ENCODE measurements at regions not wholly inside any gene's neighbourhood (a gene's known extent, or its start where the extent isn't known, plus 50 kb on each side); places are given as distances from the start of the nearest gene placed in this dataset.

- no peak overlapping the region for H3K4me3 ChIP-seq (ENCODE audit: low read depth, low read length)
- TF ChIP-seq, protein P1, sequence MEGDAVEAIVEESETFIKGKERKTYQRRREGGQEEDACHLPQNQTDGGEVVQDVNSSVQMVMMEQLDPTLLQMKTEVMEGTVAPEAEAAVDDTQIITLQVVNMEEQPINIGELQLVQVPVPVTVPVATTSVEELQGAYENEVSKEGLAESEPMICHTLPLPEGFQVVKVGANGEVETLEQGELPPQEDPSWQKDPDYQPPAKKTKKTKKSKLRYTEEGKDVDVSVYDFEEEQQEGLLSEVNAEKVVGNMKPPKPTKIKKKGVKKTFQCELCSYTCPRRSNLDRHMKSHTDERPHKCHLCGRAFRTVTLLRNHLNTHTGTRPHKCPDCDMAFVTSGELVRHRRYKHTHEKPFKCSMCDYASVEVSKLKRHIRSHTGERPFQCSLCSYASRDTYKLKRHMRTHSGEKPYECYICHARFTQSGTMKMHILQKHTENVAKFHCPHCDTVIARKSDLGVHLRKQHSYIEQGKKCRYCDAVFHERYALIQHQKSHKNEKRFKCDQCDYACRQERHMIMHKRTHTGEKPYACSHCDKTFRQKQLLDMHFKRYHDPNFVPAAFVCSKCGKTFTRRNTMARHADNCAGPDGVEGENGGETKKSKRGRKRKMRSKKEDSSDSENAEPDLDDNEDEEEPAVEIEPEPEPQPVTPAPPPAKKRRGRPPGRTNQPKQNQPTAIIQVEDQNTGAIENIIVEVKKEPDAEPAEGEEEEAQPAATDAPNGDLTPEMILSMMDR (IDR thresholded peaks at IDR 0.05; ENCODE audit: borderline replicate concordance, insufficient read depth, low read depth, low read length): no peak
Measured at GRCh38 chr7:91564541-91564940, 300.3 kb downstream of the FZD1 start.

DNA sequence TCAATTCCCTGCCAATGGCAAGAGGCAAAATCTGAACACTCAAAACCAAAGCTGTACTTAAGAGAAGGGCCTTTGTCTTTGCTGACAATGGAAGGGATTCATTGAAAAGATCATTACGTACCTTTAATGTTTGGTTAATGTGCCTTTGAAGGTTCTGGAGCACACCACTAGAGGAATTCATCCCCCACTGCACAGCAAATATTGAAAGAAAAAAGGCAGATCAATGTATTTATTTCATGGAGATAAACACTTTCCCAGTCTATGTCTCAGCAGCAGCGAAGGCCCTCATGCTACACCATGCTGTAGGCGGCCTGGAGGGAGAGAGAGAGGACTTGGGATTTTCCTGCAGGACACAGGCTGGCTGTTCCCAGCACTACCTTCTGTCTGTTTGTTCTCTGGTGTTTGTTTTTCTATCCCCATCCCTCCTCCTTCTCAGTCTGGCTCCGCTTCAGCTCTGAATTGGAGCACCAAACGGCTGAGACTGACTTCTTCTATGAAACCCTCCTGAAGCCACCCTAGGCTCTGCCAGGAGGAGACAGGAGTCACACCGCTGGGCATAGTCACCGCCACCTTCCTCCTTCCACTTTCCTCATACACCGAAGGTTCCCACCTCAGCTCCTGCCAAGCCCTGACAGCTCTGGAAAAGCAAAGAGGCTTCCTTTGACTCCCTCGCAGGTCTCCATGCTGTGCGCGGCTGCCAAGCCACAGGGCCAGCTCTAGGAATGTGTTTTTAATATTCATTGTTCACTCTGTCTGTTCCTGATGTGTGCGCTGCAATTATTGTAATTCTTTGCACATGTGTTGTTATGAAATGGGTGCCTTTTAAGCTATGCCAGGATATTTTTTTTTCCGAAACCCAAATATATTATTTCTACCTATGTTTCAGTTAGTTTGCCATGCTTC is 301.5 kb downstream of the FZD1 start:
- H3K4me3 ChIP-seq (ENCODE audit: low read depth, low read length): no peak overlapping the region
- TF ChIP-seq, protein P1 (IDR thresholded peaks at IDR 0.05; ENCODE audit: borderline replicate concordance, insufficient read depth, low read depth, low read length): no peak

DNA sequence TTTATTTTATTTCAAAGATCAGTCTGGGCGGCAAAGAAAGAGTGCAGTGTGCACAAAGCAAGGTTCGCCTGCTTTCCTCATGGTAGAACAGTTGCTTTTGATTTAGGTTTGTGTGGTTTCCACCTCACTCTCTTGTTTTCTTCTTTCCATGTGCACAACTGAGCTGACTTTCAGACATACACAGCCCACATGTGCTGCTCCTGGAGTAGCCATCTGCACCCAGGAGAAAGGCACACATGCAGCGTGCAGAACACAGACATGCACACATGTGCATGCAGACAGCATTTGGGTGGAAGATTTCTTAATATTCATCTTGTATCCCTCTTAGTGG is 302.1 kb downstream of the FZD1 start:
- TF ChIP-seq, protein P1 (IDR thresholded peaks at IDR 0.05; ENCODE audit: borderline replicate concordance, insufficient read depth, low read depth, low read length): no peak

DNA sequence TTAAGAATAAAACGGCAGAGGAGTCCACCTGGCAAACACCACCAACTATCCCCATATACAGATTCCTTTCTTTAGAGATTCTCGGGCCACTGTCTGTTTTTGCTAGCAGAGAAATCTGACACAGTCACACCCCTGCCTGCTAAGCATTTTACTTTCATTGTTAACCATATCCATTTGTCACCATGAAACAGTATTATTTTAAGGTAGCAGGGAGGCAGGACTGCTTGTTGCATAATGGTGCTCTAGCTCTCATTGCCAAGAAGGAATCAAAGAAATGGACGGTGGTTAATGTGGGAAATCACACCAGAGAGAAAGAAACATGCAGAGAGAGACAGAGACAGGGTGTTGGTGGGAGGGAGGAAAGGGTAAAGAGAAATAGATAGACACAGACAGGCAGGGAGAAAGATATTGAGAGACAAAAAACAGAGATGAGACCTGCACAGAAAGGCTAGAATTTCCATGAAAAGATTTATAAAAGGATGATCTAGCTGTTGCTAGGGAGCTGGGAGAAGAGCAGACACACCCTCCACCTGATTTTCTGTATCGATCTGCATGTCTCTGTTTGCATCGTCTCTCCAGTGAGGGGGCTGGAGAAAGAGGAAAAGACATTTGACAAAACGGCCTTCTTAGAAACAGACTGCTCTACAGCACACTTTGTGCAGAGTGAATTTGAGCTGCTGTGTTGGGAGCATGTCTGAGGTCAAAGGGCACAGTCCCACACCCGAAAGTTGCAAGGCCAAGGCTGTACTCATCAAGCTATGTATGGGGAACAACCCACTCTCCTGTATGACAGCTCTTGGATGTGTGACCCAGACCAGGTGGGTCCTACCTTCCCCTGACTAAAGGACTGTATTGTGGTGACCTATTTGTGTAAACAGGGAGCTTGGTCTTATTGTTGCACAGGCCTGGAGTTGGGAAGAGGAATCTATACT is 303.1 kb downstream of the FZD1 start:
- H3K4me3 ChIP-seq (ENCODE audit: low read depth, low read length): no peak overlapping the region
- TF ChIP-seq, protein P1 (IDR thresholded peaks at IDR 0.05; ENCODE audit: borderline replicate concordance, insufficient read depth, low read depth, low read length): no peak

More for the DNA sequence above, 302.1 kb downstream of the FZD1 start:
- no peak overlapping the region for H3K4me3 ChIP-seq (ENCODE audit: low read depth, low read length)

GRCh38 chr7:91568138-91568537 is 303.9 kb downstream of the FZD1 start:
- TF ChIP-seq, protein P1 (IDR thresholded peaks at IDR 0.05; ENCODE audit: borderline replicate concordance, insufficient read depth, low read depth, low read length): no peak
- H3K4me3 ChIP-seq (ENCODE audit: low read depth, low read length): no peak overlapping the region

- no peak overlapping the region for H3K4me3 ChIP-seq (ENCODE audit: low read depth, low read length)
- TF ChIP-seq, protein P1 (IDR thresholded peaks at IDR 0.05; ENCODE audit: borderline replicate concordance, insufficient read depth, low read depth, low read length): no peak
Measured at GRCh38 chr7:91569728-91570457, 305.7 kb downstream of the FZD1 start.
